ENCODE measurements at regions not wholly inside any gene's neighbourhood (a gene's known extent, or its start where the extent isn't known, plus 50 kb on each side); places are given as distances from the start of the nearest gene placed in this dataset.
"Not testable (repeated sequence)": the region's sequence is repeated elsewhere in the genome, so short reads cannot be mapped to it uniquely, and the experiment has no call there.

GRCh38 chr5:124614836-124615385 lies 131.5 kb downstream of the ZNF608 start:
- Histone ChIP-seq H3K27me3 (ENCODE audit: insufficient read depth, low read depth) (no peaks in the 10 kb centered on the region), H3K79me2 (ENCODE audit: insufficient read depth, low read depth) (no peaks in the 10 kb centered on the region), H3K4me3 (IDR thresholded peaks at IDR 0.05; ENCODE audit: insufficient read depth, low read depth, low read length) (no peak overlapping the region), H3K4me2 (no peak overlapping the region), H3K36me3 (ENCODE audit: insufficient read depth) (no peaks in the 10 kb centered on the region), H3K27ac (no peak overlapping the region), H3K9ac (no peak overlapping the region), H3K4me1 (ENCODE audit: low read depth, poor library complexity, severe bottlenecking) (no peaks in the 10 kb centered on the region), H2AFZ (ENCODE audit: low read depth) (no peak overlapping the region), H4K20me1 (ENCODE audit: insufficient read depth) (no peaks in the 10 kb centered on the region)
- no peak for TF ChIP-seq CTCF (conservative IDR thresholded peaks at IDR 0.05; ENCODE audit: low read depth, low read length)

GRCh38 chr5:124614105-124614504 lies 132.3 kb downstream of the ZNF608 start:
- Histone ChIP-seq H3K9ac (no peak overlapping the region), H3K79me2 (ENCODE audit: insufficient read depth, low read depth) (no peaks in the 10 kb centered on the region), H3K27ac (no peak overlapping the region), H3K36me3 (ENCODE audit: insufficient read depth) (no peaks in the 10 kb centered on the region), H3K4me2 (no peak overlapping the region), H3K4me3 (IDR thresholded peaks at IDR 0.05; ENCODE audit: insufficient read depth, low read depth, low read length) (no peak overlapping the region), H2AFZ (ENCODE audit: low read depth) (no peak overlapping the region), H3K27me3 (ENCODE audit: insufficient read depth, low read depth) (no peaks in the 10 kb centered on the region), H3K4me1 (ENCODE audit: low read depth, poor library complexity, severe bottlenecking) (no peaks in the 10 kb centered on the region), H4K20me1 (ENCODE audit: insufficient read depth) (no peaks in the 10 kb centered on the region)
- TF ChIP-seq CTCF (conservative IDR thresholded peaks at IDR 0.05; ENCODE audit: low read depth, low read length), result no peak

- Histone ChIP-seq H3K27ac (no peak overlapping the region), H3K36me3 (ENCODE audit: insufficient read depth) (no peaks in the 10 kb centered on the region), H3K4me1 (ENCODE audit: low read depth, poor library complexity, severe bottlenecking) (no peaks in the 10 kb centered on the region), H3K79me2 (ENCODE audit: insufficient read depth, low read depth) (no peaks in the 10 kb centered on the region), H3K27me3 (ENCODE audit: insufficient read depth, low read depth) (no peaks in the 10 kb centered on the region), H4K20me1 (ENCODE audit: insufficient read depth) (no peaks in the 10 kb centered on the region), H2AFZ (ENCODE audit: low read depth) (no peak overlapping the region), H3K9ac (no peak overlapping the region), H3K4me2 (no peak overlapping the region), H3K4me3 (IDR thresholded peaks at IDR 0.05; ENCODE audit: insufficient read depth, low read depth, low read length) (no peak overlapping the region)
- no peak for TF ChIP-seq CTCF (conservative IDR thresholded peaks at IDR 0.05; ENCODE audit: low read depth, low read length)
These were observed 133.0 kb downstream of the ZNF608 start for GRCh38 chr5:124613273-124613953.

- TF ChIP-seq CTCF (conservative IDR thresholded peaks at IDR 0.05; ENCODE audit: low read depth, low read length), result no peak
- no peaks in the 10 kb centered on the region for H3K27me3 ChIP-seq (ENCODE audit: insufficient read depth, low read depth)
These were observed 134.4 kb downstream of the ZNF608 start for GRCh38 chr5:124612023-124612422.

GRCh38 chr5:124611262-124611661 lies 135.2 kb downstream of the ZNF608 start:
- not testable (repeated sequence) for H3K4me2 ChIP-seq; H3K27ac ChIP-seq; H3K4me1 ChIP-seq (ENCODE audit: low read depth, poor library complexity, severe bottlenecking)

More at GRCh38 chr5:124612023-124612422, 134.4 kb downstream of the ZNF608 start:
- no peaks in the 10 kb centered on the region for H3K79me2 ChIP-seq (ENCODE audit: insufficient read depth, low read depth)
- no peak overlapping the region for H3K27ac ChIP-seq
- no peak overlapping the region for H3K9ac ChIP-seq
- H3K36me3 ChIP-seq (ENCODE audit: insufficient read depth), result no peaks in the 10 kb centered on the region
- H2AFZ ChIP-seq (ENCODE audit: low read depth), result no peak overlapping the region
- no peak overlapping the region for H3K4me3 ChIP-seq (IDR thresholded peaks at IDR 0.05; ENCODE audit: insufficient read depth, low read depth, low read length)
- no peaks in the 10 kb centered on the region for H4K20me1 ChIP-seq (ENCODE audit: insufficient read depth)
- no peaks in the 10 kb centered on the region for H3K4me1 ChIP-seq (ENCODE audit: low read depth, poor library complexity, severe bottlenecking)
- no peak overlapping the region for H3K4me2 ChIP-seq

GRCh38 chr5:124609685-124610084 lies 136.8 kb downstream of the ZNF608 start:
- H3K4me2 ChIP-seq; H3K9ac ChIP-seq; H3K36me3 ChIP-seq (ENCODE audit: insufficient read depth); H3K4me3 ChIP-seq (IDR thresholded peaks at IDR 0.05; ENCODE audit: insufficient read depth, low read depth, low read length); H3K27ac ChIP-seq; H4K20me1 ChIP-seq (ENCODE audit: insufficient read depth); H2AFZ ChIP-seq (ENCODE audit: low read depth); H3K4me1 ChIP-seq (ENCODE audit: low read depth, poor library complexity, severe bottlenecking); H3K27me3 ChIP-seq (ENCODE audit: insufficient read depth, low read depth); H3K79me2 ChIP-seq (ENCODE audit: insufficient read depth, low read depth): not testable (repeated sequence)

More at GRCh38 chr5:124611262-124611661, 135.2 kb downstream of the ZNF608 start:
- not testable (repeated sequence) for H4K20me1 ChIP-seq (ENCODE audit: insufficient read depth); H3K9ac ChIP-seq; H3K27me3 ChIP-seq (ENCODE audit: insufficient read depth, low read depth); H2AFZ ChIP-seq (ENCODE audit: low read depth); H3K4me3 ChIP-seq (IDR thresholded peaks at IDR 0.05; ENCODE audit: insufficient read depth, low read depth, low read length); H3K36me3 ChIP-seq (ENCODE audit: insufficient read depth); H3K79me2 ChIP-seq (ENCODE audit: insufficient read depth, low read depth)
